Stimulated activated CD4-positive, alpha-beta T cell treated with anti-CD3 and anti-CD28 coated beads, Interleukin-2, amount 100 ng/mL, for 4 hours (primary cell): ENCODE measurements at regions not wholly inside any gene's neighbourhood (a gene's known extent, or its start where the extent isn't known, plus 50 kb on each side); places are given as distances from the start of the nearest gene placed in this dataset.

ENCODE experiments used
- DNase-seq: peaks from one replicate; pipeline ENCODE4 v3.0.0-alpha.2; 2020; ENCODE audit warnings: low read depth

- DNase-seq, result no peak
These were observed 287.8 kb downstream of the ZEB1 start for GRCh38 chr10:31606841-31607240.

- DNase-seq, result no peak
These were observed 287.0 kb downstream of the ZEB1 start for GRCh38 chr10:31605861-31606525.

- DNase-seq, result no peak
These were observed 286.4 kb downstream of the ZEB1 start for GRCh38 chr10:31605426-31605825.

GRCh38 chr10:31604646-31605170 lies 285.7 kb downstream of the ZEB1 start:
- no peak for DNase-seq

- DNase-seq, result no peak
These were observed 285.1 kb downstream of the ZEB1 start for GRCh38 chr10:31604096-31604495.

- peak; percentile 57 for DNase-seq
These were observed 284.4 kb downstream of the ZEB1 start for GRCh38 chr10:31603235-31604087.

GRCh38 chr10:31602541-31603234 lies 283.7 kb downstream of the ZEB1 start:
- DNase-seq, result no peak

GRCh38 chr10:31601136-31601535 lies 282.1 kb downstream of the ZEB1 start:
- no peak for DNase-seq

GRCh38 chr10:31599626-31600504 lies 280.8 kb downstream of the ZEB1 start:
- DNase-seq, result peak; percentile 31

GRCh38 chr10:31596765-31597164 lies 277.7 kb downstream of the ZEB1 start:
- DNase-seq, result no peak

GRCh38 chr10:31595992-31596391 lies 277.0 kb downstream of the ZEB1 start:
- DNase-seq, result no peak

- DNase-seq, result no peak
These were observed 275.4 kb downstream of the ZEB1 start for GRCh38 chr10:31594347-31594873.

- DNase-seq, result no peak
These were observed 274.1 kb downstream of the ZEB1 start for GRCh38 chr10:31593124-31593523.

- DNase-seq, result no peak
These were observed 272.6 kb downstream of the ZEB1 start for GRCh38 chr10:31591569-31591968.

- no peak for DNase-seq
These were observed 271.2 kb downstream of the ZEB1 start for GRCh38 chr10:31590023-31590800.

GRCh38 chr10:31587691-31588090 lies 268.7 kb downstream of the ZEB1 start:
- no peak for DNase-seq

GRCh38 chr10:31586723-31587638 lies 268.0 kb downstream of the ZEB1 start:
- no peak for DNase-seq

- no peak for DNase-seq
These were observed 265.9 kb downstream of the ZEB1 start for GRCh38 chr10:31584876-31585275.

GRCh38 chr10:31584098-31584631 lies 265.1 kb downstream of the ZEB1 start:
- no peak for DNase-seq
